SHP77 (cell line): ENCODE measurements at regions not wholly inside any gene's neighbourhood (a gene's known extent, or its start where the extent isn't known, plus 50 kb on each side); places are given as distances from the start of the nearest gene placed in this dataset.

Experiments
- DNase-seq, 2 experiments: peaks; one replicate each; lab custom pipeline; 2025; lab: John Stamatoyannopoulos, UW

DNA sequence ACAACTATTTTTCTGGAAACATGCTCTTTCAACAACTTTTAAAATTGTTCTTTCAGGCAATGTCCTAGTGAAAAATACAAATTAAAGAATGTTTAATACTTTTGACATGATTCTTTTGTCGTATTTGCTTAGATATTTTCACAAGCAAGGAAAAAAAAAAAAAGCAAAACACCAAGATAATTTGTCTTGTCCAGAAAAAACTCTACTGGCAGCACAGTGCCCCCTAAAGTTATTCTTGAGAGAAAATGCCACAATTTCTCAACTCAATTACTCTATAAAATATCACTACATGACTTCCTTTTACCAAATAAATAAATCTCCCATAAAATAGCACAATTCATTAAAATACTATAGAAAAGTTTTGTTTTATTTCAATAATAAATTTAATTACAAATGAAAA lies 652.5 kb upstream of the EPHA7 start:
- DNase-seq = no peak

DNA sequence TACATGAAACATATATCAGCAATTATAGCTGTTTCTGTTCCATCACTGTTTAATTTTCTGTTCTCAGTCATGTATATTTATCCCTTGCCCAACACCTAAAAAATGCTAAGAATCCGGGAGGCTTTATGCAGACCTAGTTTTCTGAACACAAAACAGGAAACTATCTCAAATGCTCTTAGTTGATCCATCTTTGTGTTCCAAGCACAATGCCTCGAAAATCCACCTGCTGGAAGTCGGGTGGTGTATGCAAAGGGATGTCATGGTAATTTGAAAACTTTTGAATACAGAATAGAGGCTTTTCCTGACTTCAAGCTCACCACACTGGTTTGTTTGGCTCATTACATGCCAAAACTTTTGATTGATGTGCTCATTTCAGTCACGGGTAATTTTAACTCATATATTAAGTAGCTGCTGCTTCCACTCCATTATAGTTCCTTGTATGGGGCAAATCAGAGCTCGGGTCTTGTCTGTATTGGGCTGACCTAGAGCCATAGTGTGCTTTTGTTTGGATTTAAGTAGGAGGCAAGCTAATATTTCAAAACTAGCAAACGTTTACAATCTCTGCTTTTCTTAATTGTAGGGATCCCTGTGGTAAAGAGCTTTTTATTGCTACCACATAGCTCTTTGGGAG lies 646.5 kb upstream of the EPHA7 start:
- DNase-seq = no peak

DNA sequence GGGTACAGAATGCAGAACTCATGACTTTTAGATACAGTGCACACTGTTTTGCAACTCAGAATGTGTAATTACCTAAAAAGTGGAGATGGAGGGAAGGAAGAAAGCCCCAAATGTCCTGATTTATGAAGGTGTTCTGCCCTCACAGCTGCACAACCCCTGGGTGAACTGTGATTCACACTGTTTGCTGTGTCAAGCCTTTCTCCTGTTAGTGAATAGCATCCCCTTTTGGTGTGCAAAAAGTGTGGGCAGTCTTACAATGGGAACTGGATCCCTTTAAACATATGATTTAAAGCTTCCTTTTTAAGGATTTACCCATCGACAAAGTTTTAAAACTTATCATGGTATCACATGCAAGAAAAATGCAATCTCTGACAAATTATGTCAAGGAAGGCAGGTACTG lies 633.4 kb upstream of the EPHA7 start:
- no peak for DNase-seq

DNA sequence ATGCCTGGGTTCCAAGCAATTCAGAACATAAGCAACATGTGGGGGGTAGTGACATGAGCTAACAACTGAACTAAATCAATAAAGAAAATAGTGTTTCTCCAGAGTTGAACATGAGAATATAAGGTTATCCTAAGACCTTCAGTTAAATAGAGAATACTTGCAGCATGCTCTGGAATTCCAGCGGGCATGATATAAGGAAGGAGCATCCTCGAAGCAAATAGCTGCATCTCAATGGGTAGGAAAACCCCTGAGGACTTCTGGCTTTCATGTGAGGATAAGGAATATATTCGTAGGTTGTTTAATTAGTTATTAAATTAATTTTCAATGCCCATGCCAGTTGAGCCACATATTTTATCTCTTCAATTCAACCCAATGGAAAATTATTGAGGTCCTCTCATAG lies 631.2 kb upstream of the EPHA7 start:
- DNase-seq = no peak

DNA sequence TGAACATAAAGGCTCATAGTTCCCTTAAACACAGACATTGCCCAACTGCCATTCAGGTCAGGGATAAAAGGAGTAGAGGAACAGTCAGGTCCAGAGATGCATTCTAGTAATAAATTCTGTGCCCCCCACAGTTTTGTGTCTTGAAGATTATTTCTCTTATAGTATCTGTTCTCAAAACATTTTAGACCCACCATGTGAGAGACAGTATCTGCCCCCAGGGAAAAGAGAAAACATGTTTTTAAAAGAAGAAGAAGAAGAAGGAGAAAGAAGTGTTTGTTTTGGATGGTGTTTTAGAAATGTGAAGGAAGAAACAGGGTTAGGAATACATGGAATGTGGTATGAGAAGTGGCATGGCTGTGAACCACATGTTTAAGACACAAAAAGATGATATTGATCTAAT lies 629.6 kb upstream of the EPHA7 start:
- no peak for DNase-seq

DNA sequence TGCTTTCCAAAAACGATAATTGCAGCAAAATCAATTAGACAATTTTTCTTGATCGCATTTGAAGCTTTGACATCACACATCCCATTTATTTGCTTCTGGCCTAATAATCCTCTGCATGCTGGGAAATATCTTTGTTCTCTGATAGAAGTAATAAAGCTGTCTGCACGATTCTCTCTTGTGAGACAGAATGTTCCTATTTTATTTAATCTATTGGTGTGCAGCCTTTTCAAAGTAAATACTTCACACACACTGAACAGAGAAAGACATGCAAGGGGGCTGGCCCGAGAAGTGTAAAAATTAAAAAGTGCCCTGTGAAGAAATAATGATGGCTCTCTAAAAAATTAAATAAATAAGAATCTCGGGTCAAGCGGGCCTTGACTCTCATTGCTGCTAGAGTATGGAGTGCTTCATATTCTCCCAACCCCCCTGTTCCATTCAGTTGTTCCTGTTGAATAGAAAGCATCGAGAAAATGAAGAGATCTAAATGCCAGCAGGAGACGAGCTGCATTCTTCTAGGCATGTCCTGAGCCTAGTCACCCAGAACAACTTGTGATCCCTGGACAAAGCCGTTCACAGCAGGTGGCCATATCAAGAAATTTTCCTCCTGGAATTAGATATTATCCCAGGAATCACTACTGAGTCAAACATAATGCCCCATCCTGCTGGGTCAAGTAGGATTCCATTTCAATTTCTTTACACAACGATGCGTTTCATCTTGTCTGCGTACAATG lies 625.9 kb upstream of the EPHA7 start:
- DNase-seq = peak; percentile 38 to 39

DNA sequence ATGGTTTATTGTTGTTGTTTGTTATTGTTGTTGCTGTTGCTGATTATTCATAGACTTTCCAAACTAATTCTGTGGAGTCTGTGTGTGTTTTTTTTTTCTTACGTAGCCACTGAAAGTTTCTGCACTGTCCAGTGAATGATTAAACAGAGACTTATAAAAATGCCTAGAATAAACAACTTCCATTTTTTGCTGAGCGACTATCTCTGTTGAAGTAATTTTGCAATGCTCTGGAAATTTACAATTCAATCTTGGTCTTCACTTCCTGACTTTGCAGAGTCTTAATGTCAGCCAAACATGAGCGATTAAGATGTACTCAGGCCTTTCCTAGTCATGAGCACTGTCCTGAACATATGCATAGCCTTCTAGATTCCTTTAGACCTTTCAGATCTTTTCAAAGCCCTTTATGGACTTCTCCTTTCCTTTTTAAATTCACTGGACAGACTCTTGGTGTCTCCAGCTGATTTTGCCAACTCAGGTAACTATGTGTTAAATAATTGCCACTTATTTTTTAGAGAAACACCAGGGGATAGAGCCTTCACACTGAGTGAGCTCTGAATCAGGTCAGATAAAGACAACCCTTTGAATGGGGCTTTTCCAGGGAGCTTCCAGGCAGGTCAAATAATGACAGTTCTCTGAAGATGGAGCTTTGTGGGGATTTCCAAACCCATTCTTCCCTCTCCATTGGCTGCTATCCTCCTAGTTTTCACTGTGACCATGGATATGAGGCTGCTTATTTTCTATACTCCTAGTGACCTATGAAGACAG lies 622.8 kb upstream of the EPHA7 start:
- no peak for DNase-seq

DNA sequence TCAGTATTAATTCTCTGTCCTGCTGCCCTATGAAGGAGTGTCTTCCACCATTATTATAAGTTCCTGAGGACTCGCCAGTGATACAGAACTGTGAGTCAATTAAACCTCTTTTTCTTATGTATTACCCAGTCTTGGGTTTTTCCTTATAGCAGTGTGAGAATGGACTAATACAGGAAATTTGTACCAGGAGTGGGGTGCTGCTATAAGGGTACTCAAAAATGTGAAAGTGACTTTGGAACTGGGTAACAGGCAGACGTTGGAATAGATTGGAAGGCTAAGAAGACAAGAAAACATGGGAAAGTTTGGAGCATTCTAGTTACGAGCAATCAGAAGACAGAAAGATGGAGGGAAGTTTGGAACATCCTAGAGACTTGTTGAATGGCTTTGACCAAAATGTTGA lies 616.7 kb upstream of the EPHA7 start:
- no peak for DNase-seq

DNA sequence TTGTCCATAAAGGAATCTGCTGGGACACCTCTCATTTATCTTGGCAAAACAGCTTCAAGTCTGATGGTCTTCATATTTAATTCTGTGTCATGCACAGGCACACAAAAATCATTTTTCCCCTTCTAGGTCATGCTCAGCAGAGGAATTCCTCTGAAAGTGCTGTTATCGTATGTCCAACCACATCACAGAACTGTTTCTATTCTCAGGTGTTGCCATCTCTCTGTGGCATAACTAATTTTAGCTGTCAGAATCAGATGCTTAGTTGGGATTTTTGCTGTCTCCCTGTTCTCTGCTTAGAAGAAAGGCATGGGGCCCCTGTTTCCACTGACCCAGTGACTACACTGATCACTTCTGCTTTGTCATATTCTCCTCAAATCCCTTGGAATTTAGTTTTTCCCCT lies 608.0 kb upstream of the EPHA7 start:
- no peak for DNase-seq

DNA sequence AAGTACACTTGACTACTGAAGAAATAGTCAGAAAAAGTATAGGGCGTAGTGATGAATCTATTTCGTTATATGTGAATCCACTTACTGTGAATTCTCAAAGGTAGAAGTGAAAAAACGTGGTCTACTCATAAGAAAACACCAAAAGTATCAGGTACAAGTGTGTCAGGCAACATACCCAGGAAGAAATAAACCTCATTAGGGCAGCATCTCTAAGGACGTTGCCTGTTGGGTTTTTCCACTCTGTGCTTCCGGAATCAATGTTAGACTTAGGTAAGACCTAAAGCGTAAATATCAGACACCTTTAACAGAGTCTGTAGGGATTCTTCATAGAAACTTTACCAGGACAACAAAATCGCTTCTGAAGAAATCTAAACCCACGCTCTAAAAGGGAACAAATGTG lies 607.2 kb upstream of the EPHA7 start:
- DNase-seq = no peak

DNA sequence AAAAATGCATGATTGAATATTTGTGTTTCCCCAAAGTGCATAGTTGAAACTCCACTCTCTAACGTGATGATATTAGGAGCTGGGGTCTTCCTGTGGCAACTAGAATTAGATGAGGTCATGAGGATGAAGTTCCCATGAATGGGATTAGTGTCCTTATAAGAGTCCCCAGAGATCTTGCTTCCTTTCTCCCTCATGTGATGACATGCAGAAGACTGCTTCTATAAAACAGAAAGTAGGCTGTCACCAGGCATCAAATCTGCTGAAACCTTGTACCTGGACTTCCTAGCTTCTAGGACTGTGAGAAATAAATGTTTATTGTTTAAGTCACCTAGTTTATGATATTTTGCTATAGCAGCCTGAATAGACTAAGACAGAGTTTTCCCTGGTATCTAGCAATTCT lies 586.5 kb upstream of the EPHA7 start:
- no peak for DNase-seq

DNA sequence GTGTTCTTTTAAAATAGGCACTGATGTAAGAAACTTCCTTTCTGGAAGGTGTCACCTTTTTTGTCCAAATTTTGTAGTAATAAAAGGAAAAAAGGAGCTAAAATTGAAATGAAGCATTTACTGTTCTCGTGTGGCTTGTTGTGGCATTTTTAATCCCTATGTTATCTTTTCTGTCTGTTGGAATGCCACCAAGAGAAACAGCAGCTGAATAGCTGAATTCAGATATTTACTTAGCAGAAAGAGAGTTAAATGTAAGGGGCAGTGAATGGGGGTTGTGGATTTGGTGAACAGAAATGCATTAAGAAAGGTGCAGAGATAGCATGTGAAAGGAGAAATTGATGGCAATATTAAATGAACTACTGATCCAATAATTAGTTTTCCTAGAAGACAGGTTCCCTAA lies 573.6 kb upstream of the EPHA7 start:
- peak; percentile 6 to 34 for DNase-seq

DNA sequence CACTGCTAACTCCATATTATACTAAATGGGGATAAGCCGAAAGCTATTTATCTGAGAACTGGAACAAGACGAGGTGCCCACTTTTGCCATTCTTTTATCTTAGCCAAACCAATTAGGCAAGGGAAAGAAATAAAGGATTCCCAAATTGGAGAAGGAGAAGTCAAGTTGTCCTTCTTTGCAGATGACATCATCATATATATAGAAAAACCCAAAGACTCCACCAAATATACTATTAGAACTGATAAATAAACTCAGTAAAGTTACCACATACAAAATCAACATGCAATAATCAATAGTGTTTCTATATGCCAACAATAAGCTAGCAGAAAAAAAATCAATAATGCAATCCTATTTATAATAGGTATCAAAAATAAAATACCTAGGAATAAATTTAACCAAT lies 570.3 kb upstream of the EPHA7 start:
- DNase-seq = no peak

DNA sequence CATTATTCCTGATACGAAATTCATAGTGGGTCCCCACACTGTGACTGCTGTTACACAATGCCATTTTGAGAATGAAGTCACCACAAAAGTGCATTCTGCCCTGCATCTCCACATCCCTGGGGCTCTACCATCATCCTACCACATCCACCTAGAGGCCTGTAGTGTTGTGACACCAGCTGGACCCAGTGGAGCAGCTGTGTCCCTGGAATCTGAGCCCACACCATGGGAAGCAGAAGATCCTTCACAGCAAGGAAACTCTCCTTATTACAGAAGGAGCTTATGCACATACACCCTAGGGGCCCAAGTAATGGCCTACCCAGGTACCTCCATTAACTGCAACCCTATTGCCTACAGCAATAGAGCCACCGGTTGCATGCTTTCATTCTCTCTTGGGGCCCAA lies 566.6 kb upstream of the EPHA7 start:
- no peak for DNase-seq

DNA sequence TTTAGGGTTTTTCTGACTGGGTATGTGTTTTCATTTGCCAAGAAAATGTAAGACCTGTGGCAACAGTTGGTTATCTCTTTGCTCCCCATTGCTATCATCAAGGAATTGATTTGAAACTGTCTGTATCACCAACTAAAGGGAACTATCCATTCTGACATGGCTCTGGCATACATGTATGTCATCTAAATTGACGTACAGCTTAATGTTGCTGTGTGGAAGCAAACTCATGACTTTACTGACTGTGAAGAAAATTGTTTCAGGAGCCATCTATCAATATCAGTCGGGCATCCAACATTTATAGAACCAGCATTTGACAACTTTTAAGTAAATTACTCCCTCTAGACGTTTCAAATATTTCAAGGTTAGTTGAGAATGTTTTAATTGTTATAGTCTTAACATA lies 555.8 kb upstream of the EPHA7 start:
- DNase-seq = no peak

DNA sequence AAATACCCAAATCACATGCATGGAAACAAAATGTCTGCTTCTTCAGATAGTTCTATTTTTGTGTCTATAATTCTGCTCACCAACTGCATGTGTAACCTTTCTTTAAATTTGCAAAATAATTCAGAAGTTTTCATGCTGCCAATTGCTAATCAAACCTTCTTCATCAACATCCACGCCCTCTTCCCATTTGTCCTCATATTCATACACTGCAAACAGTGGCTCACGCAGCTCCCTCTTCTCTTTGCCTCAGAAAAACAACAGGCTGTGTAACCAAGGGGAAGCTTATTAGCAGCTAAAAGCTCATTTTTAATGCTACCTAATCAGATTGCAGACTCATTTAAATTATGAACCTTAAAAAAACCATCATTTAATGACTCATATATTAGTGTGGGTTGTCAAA lies 555.0 kb upstream of the EPHA7 start:
- DNase-seq = no peak

DNA sequence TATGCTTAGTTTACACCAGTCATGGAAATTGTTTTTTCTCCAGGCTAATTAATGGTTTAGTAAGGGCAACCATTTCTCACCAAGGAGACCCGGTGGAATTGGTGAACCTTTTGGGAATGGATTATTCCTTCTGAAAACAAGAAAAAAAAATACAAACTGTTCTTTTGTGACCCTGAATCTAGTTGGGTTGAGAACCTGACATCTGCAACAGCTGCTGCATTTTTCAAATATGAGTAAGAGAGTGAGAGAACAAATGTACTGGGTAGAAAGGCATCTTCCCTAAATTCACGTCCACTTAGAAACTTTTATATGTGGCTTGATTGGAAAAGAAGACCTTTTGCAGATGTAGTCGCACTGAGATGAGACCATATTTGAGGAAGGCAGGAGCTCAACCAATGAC lies 553.4 kb upstream of the EPHA7 start:
- DNase-seq = no peak

DNA sequence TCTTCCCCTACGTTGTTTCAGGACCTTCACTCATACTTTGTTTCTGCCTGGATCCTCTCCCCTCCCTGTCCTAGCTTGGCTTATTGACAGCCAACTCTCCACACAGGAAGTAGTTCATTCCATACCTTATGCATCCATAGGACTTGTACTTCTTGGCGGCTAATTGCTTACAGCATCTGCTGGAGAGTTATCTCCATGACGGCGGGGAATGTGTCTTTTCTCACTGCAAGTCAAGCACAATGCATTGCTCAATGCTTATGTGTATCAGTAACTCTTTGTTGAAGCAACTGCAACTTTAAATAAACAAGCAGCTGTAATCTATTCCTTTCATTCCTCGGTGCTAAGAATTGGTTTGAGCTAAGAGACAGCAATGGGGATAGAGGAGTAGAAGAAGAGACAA lies 551.3 kb upstream of the EPHA7 start:
- DNase-seq = peak in 1 of 2 experiments; percentile 10

DNA sequence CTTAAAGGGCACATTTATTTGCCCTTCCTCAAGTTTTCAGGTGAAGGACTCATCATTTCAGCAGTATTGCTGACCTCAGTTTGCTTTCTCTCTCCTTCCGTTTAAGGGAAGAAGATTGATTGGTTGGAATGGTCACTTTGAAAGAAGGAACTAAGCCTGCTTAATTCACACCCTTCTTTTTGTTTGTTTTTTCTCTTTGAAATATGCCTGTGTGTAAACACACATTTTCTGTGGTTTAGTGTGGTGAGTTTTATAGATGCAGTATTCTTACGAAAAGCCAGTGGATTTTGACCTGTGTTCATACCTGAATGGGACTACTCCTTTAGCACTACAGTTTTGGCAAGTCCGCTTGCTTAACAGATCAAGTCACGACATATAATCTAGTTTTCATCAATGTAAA lies 548.8 kb upstream of the EPHA7 start:
- no peak for DNase-seq

DNA sequence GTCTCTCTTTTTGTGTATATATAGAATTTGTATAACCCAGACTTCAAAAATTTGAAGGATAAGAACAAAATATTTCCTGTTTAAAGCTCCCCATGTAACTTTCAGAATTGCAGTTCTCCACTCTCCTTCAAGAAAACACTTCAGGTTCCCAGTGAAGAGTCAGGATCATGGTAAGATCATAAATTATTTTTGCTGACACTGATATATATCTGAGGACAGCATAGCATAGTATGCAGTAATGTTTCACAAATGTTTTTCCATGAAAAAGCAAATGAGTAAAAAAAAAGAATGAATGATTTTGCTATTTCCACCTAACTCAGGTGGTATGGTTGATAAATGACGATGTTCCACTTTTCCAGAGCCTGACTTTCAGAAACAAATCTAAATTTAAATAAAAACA lies 545.6 kb upstream of the EPHA7 start:
- no peak for DNase-seq

DNA sequence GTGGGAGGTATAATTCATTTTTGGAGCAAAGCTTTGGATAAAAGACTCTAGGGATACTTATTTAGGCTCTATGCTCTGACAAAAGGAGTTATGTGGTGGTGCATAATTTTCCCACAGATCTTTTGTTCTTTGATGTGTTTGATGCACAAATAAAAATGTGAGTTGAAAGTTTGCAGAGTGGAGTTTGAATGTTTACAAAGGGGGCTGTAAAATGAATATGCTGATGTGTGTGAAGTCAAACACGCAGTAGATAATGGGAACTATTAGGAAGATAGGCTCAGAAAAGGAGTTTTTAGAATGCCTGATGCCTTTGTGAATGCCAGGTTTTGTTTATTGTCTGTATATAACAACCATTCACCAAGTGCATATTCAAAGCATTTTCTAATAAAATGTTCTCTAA lies 545.0 kb upstream of the EPHA7 start:
- DNase-seq = no peak

DNA sequence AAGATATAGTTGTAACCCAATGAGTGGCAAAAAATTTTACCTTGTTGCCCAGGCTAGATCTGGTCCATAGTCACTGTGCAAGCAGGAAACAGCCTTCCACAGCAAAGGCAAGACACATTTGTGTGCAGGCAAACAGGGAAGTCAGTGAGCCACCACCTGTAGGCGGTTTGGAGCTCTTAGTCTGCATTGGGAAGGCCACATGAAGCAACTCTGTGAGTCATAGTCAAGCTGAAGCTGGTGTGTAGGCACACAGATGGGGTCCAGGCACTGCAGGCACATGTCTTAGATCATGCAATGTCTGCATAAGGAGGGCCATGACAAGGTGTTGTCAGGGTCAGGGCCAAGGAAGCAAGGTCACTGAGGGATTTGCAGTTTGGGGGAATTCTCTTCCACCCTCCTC lies 543.2 kb upstream of the EPHA7 start:
- no peak for DNase-seq

DNA sequence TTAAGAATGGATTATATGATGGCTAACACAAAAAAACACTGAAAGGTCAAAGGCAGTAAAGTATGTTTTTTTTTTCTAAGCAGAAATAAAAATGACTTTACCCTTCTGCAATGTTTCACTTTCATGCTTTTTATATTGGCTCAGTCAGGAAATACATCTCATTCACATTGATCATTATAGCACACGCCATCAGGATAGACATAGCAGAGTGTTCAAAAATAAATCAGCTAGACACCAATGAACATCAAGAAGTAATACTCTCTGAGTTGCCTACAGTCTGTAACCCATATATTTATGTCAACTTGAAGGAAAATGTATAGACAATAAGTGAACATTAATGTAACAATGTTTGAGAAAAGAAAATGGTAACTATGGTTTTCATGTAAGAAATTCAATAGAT lies 535.2 kb upstream of the EPHA7 start:
- DNase-seq = no peak
